GM19438 (cell line): ENCODE measurements at regions not wholly inside any gene's neighbourhood (a gene's known extent, or its start where the extent isn't known, plus 50 kb on each side); places are given as distances from the start of the nearest gene placed in this dataset.
"Not testable (repeated sequence)": the region's sequence is repeated elsewhere in the genome, so short reads cannot be mapped to it uniquely, and the experiment has no call there.

Source experiments
- ATAC-seq: cut with Tn5 transposase; IDR thresholded peaks from one replicate; pipeline ENCODE4 v1.9.1; 2021; ENCODE audit warnings: low read depth; ENCODE audit not compliant: unreplicated experiment

- not testable (repeated sequence) for ATAC-seq
Measured at GRCh38 chr6:144470201-144470600, 185.1 kb downstream of the UTRN start.

- no peak for ATAC-seq
Measured at GRCh38 chr6:144471986-144472385, 186.9 kb downstream of the UTRN start.

GRCh38 chr6:144474290-144474689 is 189.2 kb downstream of the UTRN start:
- ATAC-seq, result no peak

GRCh38 chr6:144474904-144475303 is 189.8 kb downstream of the UTRN start:
- ATAC-seq, result no peak

- no peak for ATAC-seq
Measured at GRCh38 chr6:144475411-144475810, 190.3 kb downstream of the UTRN start.

- ATAC-seq, result no peak
Measured at GRCh38 chr6:144476286-144476685, 191.2 kb downstream of the UTRN start.

- ATAC-seq, result no peak
Measured at GRCh38 chr6:144477396-144477795, 192.3 kb downstream of the UTRN start.

- ATAC-seq, result no peak
Measured at GRCh38 chr6:144477856-144478255, 192.7 kb downstream of the UTRN start.

GRCh38 chr6:144478483-144478882 is 193.3 kb downstream of the UTRN start:
- ATAC-seq, result no peak

- ATAC-seq, result no peak
Measured at GRCh38 chr6:144479991-144480390, 194.9 kb downstream of the UTRN start.

- ATAC-seq, result no peak
Measured at GRCh38 chr6:144480473-144480872, 195.3 kb downstream of the UTRN start.

- no peak for ATAC-seq
Measured at GRCh38 chr6:144481527-144481926, 196.4 kb downstream of the UTRN start.

- ATAC-seq, result peak; percentile 75
Measured at GRCh38 chr6:144482142-144482541, 197.0 kb downstream of the UTRN start.

- no peak for ATAC-seq
Measured at GRCh38 chr6:144485531-144485930, 200.4 kb downstream of the UTRN start.

GRCh38 chr6:144488590-144488989 is 203.5 kb downstream of the UTRN start:
- ATAC-seq, result no peak

GRCh38 chr6:144493035-144493910 is 208.1 kb downstream of the UTRN start:
- ATAC-seq, result no peak

GRCh38 chr6:144495076-144495475 is 209.9 kb downstream of the UTRN start:
- not testable (repeated sequence) for ATAC-seq

- ATAC-seq, result no peak
Measured at GRCh38 chr6:144497650-144498049, 212.5 kb downstream of the UTRN start.

- no peak for ATAC-seq
Measured at GRCh38 chr6:144500892-144501291, 215.8 kb downstream of the UTRN start.

GRCh38 chr6:144505214-144505613 is 220.1 kb downstream of the UTRN start:
- ATAC-seq, result not testable (repeated sequence)

GRCh38 chr6:144506051-144506450 is 220.9 kb downstream of the UTRN start:
- not testable (repeated sequence) for ATAC-seq

- ATAC-seq, result not testable (repeated sequence)
Measured at GRCh38 chr6:144507772-144508312, 222.7 kb downstream of the UTRN start.
